SK-N-SH treated with all-trans-retinoic acid at 6 μM for 48 hours (cell line): ENCODE measurements at regions not wholly inside any gene's neighbourhood (a gene's known extent, or its start where the extent isn't known, plus 50 kb on each side); places are given as distances from the start of the nearest gene placed in this dataset.
"Not testable (repeated sequence)": the region's sequence is repeated elsewhere in the genome, so short reads cannot be mapped to it uniquely, and the experiment has no call there.

Source experiments
- ARNTL ChIP-seq: fragments of 450-650 bp; formaldehyde crosslinking; IDR thresholded peaks from 2 replicates; pipeline ENCODE4 v1.5.0; 2020; ENCODE audit warnings: low read depth, mild to moderate bottlenecking, moderate library complexity, borderline replicate concordance
- BACH2 ChIP-seq: fragments of 250-450 bp; sonication (Bioruptor Pico); IDR thresholded peaks from 2 replicates; pipeline ENCODE4 v1.9.0; 2021; ENCODE audit warnings: mild to moderate bottlenecking, borderline replicate concordance
- CSDC2 ChIP-seq: fragments of 250-450 bp; sonication (Bioruptor Pico); IDR thresholded peaks from 2 replicates; pipeline ENCODE4 v1.5.0; 2020; ENCODE audit warnings: mild to moderate bottlenecking, moderate library complexity
- OSR1 ChIP-seq: fragments of 250-450 bp; sonication (Bioruptor Pico); IDR thresholded peaks from 2 replicates; pipeline ENCODE4 v1.8.0; 2022; ENCODE audit warnings: moderate library complexity, mild to moderate bottlenecking, inconsistent platforms
- SNAI2 ChIP-seq: fragments of 250-450 bp; sonication (Bioruptor Pico); IDR thresholded peaks from 2 replicates; pipeline ENCODE4 v1.5.0; 2020; ENCODE audit warnings: mild to moderate bottlenecking, moderate library complexity
- ZFP30 ChIP-seq: fragments of 450-650 bp; formaldehyde crosslinking; IDR thresholded peaks from 2 replicates; pipeline ENCODE4 v1.5.0; 2022; ENCODE audit warnings: mild to moderate bottlenecking, moderate library complexity
- TF ChIP-seq, protein P1 (sequence below): fragments of 250-450 bp; sonication (Bioruptor Pico); IDR thresholded peaks from 2 replicates; pipeline ENCODE4 v1.8.0; 2020; ENCODE audit warnings: mild to moderate bottlenecking, moderate library complexity, borderline replicate concordance
- TF ChIP-seq, protein P2 (sequence below): fragments of 250-450 bp; sonication (Bioruptor Pico); IDR thresholded peaks from 2 replicates; pipeline ENCODE4 v1.8.0; 2021; ENCODE audit warnings: low read depth, mild to moderate bottlenecking, moderate library complexity, borderline replicate concordance

DNA sequence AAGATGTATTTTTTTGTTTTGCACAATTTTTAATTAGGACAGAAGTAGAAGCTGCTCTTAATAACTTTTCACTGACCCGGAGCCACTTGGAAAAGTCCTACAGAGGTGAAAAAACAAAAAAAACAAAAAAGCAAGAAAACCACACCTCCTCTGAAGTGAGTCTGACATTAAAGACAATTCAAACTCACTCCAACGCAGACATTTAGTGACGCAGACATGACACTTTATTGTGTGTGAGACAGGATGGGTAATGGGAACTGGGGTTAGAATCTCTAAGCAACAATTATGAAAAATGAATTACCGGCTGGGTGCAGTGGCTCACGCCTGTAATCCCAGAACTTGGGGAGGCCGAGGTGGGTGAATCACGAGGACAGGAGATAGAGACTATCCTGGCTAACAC, 370.0 kb upstream of the SPATA31A3 start:
- TF ChIP-seq ARNTL, ZFP30, OSR1, SNAI2, CSDC2, BACH2 (CRISPR knock-in tag): not testable (repeated sequence)
- TF ChIP-seq, protein P1, sequence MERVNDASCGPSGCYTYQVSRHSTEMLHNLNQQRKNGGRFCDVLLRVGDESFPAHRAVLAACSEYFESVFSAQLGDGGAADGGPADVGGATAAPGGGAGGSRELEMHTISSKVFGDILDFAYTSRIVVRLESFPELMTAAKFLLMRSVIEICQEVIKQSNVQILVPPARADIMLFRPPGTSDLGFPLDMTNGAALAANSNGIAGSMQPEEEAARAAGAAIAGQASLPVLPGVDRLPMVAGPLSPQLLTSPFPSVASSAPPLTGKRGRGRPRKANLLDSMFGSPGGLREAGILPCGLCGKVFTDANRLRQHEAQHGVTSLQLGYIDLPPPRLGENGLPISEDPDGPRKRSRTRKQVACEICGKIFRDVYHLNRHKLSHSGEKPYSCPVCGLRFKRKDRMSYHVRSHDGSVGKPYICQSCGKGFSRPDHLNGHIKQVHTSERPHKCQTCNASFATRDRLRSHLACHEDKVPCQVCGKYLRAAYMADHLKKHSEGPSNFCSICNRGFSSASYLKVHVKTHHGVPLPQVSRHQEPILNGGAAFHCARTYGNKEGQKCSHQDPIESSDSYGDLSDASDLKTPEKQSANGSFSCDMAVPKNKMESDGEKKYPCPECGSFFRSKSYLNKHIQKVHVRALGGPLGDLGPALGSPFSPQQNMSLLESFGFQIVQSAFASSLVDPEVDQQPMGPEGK (CRISPR knock-in tag), result not testable (repeated sequence)
- TF ChIP-seq, protein P2, sequence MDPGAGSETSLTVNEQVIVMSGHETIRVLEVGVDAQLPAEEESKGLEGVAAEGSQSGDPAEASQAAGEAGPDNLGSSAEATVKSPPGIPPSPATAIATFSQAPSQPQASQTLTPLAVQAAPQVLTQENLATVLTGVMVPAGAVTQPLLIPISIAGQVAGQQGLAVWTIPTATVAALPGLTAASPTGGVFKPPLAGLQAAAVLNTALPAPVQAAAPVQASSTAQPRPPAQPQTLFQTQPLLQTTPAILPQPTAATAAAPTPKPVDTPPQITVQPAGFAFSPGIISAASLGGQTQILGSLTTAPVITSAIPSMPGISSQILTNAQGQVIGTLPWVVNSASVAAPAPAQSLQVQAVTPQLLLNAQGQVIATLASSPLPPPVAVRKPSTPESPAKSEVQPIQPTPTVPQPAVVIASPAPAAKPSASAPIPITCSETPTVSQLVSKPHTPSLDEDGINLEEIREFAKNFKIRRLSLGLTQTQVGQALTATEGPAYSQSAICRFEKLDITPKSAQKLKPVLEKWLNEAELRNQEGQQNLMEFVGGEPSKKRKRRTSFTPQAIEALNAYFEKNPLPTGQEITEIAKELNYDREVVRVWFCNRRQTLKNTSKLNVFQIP, result not testable (repeated sequence)
